SKM-1 treated with dmso at 0.1 percent for 144 hours (cell line): ENCODE measurements at regions not wholly inside any gene's neighbourhood (a gene's known extent, or its start where the extent isn't known, plus 50 kb on each side); places are given as distances from the start of the nearest gene placed in this dataset.
"Not testable (repeated sequence)": the region's sequence is repeated elsewhere in the genome, so short reads cannot be mapped to it uniquely, and the experiment has no call there.

Experiments
- DNase-seq: peaks from one replicate; lab custom pipeline; 2025; ENCODE audit not compliant: unreplicated experiment; lab: John Stamatoyannopoulos, UW

- no peak for DNase-seq
Measured at GRCh38 chr3:182487611-182488010, 305.7 kb upstream of the ATP11B start.

- DNase-seq, result no peak
Measured at GRCh38 chr3:182490596-182491491, 302.5 kb upstream of the ATP11B start.

GRCh38 chr3:182491577-182491976 lies 301.7 kb upstream of the ATP11B start:
- DNase-seq, result no peak

- no peak for DNase-seq
Measured at GRCh38 chr3:182492536-182492935, 300.8 kb upstream of the ATP11B start.

GRCh38 chr3:182500289-182500688 lies 293.0 kb upstream of the ATP11B start:
- no peak for DNase-seq

- no peak for DNase-seq
Measured at GRCh38 chr3:182501856-182502255, 291.4 kb upstream of the ATP11B start.

- DNase-seq, result no peak
Measured at GRCh38 chr3:182503401-182503800, 289.9 kb upstream of the ATP11B start.

- no peak for DNase-seq
Measured at GRCh38 chr3:182508919-182509711, 284.2 kb upstream of the ATP11B start.

- DNase-seq, result no peak
Measured at GRCh38 chr3:182509844-182510460, 283.4 kb upstream of the ATP11B start.

GRCh38 chr3:182514236-182514964 lies 278.9 kb upstream of the ATP11B start:
- DNase-seq, result no peak

- no peak for DNase-seq
Measured at GRCh38 chr3:182516597-182517336, 276.5 kb upstream of the ATP11B start.

GRCh38 chr3:182519569-182519968 lies 273.7 kb upstream of the ATP11B start:
- no peak for DNase-seq

GRCh38 chr3:182521339-182521738 lies 272.0 kb upstream of the ATP11B start:
- DNase-seq, result no peak

GRCh38 chr3:182523424-182523823 lies 269.9 kb upstream of the ATP11B start:
- DNase-seq, result not testable (repeated sequence)

GRCh38 chr3:182523836-182524235 lies 269.5 kb upstream of the ATP11B start:
- DNase-seq, result no peak

- DNase-seq, result no peak
Measured at GRCh38 chr3:182524711-182525401, 268.4 kb upstream of the ATP11B start.

- no peak for DNase-seq
Measured at GRCh38 chr3:182525766-182526374, 267.4 kb upstream of the ATP11B start.

- no peak for DNase-seq
Measured at GRCh38 chr3:182527745-182528144, 265.6 kb upstream of the ATP11B start.

- no peak for DNase-seq
Measured at GRCh38 chr3:182530316-182530715, 263.0 kb upstream of the ATP11B start.
